Subcutaneous abdominal adipose tissue (tissue), 5 donors: ENCODE measurements at regions not wholly inside any gene's neighbourhood (a gene's known extent, or its start where the extent isn't known, plus 50 kb on each side); places are given as distances from the start of the nearest gene placed in this dataset.

Experiments
- H3K27ac ChIP-seq: one replicate; pipeline ENCODE4 v1.7.0; 2013; ENCODE audit warnings: low read depth, mild to moderate bottlenecking, inconsistent platforms, low read length, moderate library complexity
- H3K27me3 ChIP-seq, 5 donors: one replicate each; pipeline ENCODE4 v1.7.0; 2013; ENCODE audit warnings: low read length in 5 of 5, inconsistent platforms in 1 of 5; ENCODE audit not compliant: control insufficient read depth in 5 of 5, insufficient read depth in 4 of 5
- H3K36me3 ChIP-seq, 5 donors: one replicate each; pipeline ENCODE4 v1.7.0; 2013; ENCODE audit warnings: low read length in 5 of 5; ENCODE audit not compliant: control insufficient read depth in 5 of 5, insufficient read depth in 5 of 5
- H3K4me1 ChIP-seq, 5 donors: one replicate each; pipeline ENCODE4 v1.7.0; 2013; ENCODE audit warnings: low read length in 5 of 5, mild to moderate bottlenecking in 3 of 5, moderate library complexity in 1 of 5; ENCODE audit not compliant: control insufficient read depth in 5 of 5, insufficient read depth in 5 of 5
- H3K4me3 ChIP-seq, 5 donors: one replicate each; pipeline ENCODE4 v1.7.0; 2013; ENCODE audit warnings: low read length in 5 of 5, low read depth in 1 of 5
- H3K9ac ChIP-seq, 5 donors: one replicate each; pipeline ENCODE4 v1.7.0; 2013; ENCODE audit warnings: low read length in 5 of 5, mild to moderate bottlenecking in 4 of 5, moderate library complexity in 3 of 5
- H3K9me3 ChIP-seq, 5 donors: one replicate each; pipeline ENCODE4 v1.7.0; 2013; ENCODE audit warnings: low read length in 5 of 5; ENCODE audit not compliant: control insufficient read depth in 5 of 5
- donor health status: healthy.
- donor health status: healthy.
- donor health status: healthy.
- donor health status: healthy.
- donor health status: healthy.

DNA sequence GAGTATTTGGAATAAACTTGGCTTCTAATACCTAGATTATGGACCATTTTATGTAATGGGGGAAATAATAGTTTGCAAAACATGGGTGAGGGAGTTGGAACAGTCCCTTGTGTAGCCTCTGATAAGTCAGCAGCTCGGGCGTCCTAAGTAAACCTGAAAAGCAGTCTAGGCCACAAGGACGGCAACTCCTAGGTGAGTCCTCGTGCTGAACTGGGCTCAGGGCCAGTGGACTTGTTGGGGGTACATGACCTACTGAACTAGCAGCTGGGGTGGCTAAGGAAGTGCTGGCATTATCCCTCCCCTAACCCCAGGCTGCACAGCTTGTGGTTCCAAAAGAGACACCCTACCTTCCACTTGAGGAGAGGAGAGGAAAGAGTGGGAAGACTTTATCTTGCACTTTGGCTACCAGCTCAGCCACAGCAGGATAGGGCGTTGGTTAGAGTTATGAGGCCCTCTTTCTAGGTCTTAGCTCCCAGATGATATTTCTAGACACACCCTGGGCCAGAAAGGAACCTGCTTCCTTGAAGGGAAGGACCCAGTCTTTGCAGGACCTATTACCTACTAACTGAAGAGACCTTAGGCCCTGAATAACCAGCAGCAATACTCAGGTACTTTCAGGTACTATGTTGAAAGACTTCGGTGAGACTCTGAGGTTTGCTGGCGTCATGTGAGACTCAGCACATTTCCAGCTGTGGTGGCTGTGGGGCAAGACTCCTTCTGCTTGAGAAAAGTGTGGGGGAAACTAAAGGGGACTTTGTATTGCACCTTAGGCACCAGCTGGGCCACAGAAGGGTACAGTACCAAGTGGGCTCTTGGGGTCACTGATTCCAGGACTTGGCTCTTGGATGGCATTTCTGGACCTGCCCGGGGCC lies 71.0 kb downstream of the AQP4 start:
- Histone ChIP-seq H3K36me3 (no peaks in the 10 kb centered on the region), H3K27me3 (no peaks in the 10 kb centered on the region)

GRCh38 chr18:26792661-26793060 lies 72.8 kb downstream of the AQP4 start:
- Histone ChIP-seq H3K9ac (no peak overlapping the region), H3K4me3 (no peak overlapping the region), H3K9me3 (no peaks in the 10 kb centered on the region), H3K4me1 (no peaks in the 10 kb centered on the region), H3K27me3 (no peaks in the 10 kb centered on the region), H3K27ac (no peak overlapping the region), H3K36me3 (no peaks in the 10 kb centered on the region)

More for the DNA sequence above, 71.0 kb downstream of the AQP4 start:
- Histone ChIP-seq H3K4me3 (no peak overlapping the region), H3K9me3 (peaks cover 0 to 2% (median 0%) of the 10 kb centered on the region in 5 donors), H3K4me1 (no peaks in the 10 kb centered on the region), H3K9ac (no peak overlapping the region), H3K27ac (no peak overlapping the region)

GRCh38 chr18:26791676-26792075 lies 73.8 kb downstream of the AQP4 start:
- Histone ChIP-seq H3K4me3 (no peak overlapping the region), H3K27ac (no peak overlapping the region), H3K27me3 (no peaks in the 10 kb centered on the region), H3K9ac (no peak overlapping the region), H3K9me3 (no peaks in the 10 kb centered on the region), H3K4me1 (no peaks in the 10 kb centered on the region), H3K36me3 (no peaks in the 10 kb centered on the region)

DNA sequence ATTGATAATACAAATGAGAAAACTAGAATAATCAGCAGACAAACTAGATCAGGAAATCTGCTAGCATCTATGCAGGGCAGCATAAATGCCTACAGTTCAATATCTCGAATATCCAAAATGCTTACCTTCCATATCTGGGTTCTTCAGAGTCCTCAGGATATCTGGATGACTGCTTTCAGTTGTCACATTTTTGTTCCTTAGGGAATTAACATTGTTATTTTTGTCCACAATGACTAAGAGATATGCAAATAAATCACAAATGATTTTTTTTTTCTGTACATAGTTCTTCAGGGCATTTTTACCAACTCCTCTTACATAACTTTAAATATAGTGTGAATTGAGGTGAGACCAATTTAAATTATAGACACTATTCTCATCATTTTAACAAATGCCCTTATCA lies 80.9 kb downstream of the AQP4 start:
- H3K4me3 ChIP-seq = no peak overlapping the region
- no peaks in the 10 kb centered on the region for H3K9me3 ChIP-seq
- no peak overlapping the region for H3K27ac ChIP-seq
- H3K36me3 ChIP-seq = no peaks in the 10 kb centered on the region
- H3K27me3 ChIP-seq = no peaks in the 10 kb centered on the region
- H3K9ac ChIP-seq = no peak overlapping the region
- no peaks in the 10 kb centered on the region for H3K4me1 ChIP-seq

GRCh38 chr18:26783170-26783569 lies 82.3 kb downstream of the AQP4 start:
- no peaks in the 10 kb centered on the region for H3K36me3 ChIP-seq
- no peak overlapping the region for H3K9ac ChIP-seq
- no peaks in the 10 kb centered on the region for H3K27me3 ChIP-seq
- peaks cover 0 to 7% (median 0%) of the 10 kb centered on the region in 5 donors for H3K4me1 ChIP-seq
- no peak overlapping the region for H3K27ac ChIP-seq
- no peaks in the 10 kb centered on the region for H3K9me3 ChIP-seq
- no peak overlapping the region for H3K4me3 ChIP-seq

GRCh38 chr18:26780520-26781325 lies 84.8 kb downstream of the AQP4 start:
- Histone ChIP-seq H3K36me3 (no peaks in the 10 kb centered on the region), H3K9me3 (no peaks in the 10 kb centered on the region), H3K4me1 (peaks cover 0 to 24% (median 14%) of the 10 kb centered on the region in 5 donors), H3K9ac (no peak overlapping the region), H3K27ac (no peak overlapping the region), H3K27me3 (no peaks in the 10 kb centered on the region), H3K4me3 (no peak overlapping the region)

DNA sequence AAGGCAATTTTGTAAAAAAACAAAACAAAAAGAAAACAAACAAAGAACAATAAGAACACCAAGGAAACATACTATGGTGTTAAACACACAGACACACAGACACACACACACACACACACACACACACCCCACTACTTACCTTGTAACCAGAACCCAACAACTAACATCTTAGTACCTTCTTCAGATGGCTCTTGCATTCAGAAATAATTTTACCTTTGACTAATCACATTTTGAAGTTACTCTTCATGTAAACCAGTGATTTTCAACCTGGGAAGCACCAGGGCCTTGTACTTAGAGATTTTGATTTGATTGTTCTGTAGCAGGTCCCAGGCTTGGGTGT lies 87.5 kb downstream of the AQP4 start:
- H3K27ac ChIP-seq = no peak overlapping the region
- no peaks in the 10 kb centered on the region for H3K36me3 ChIP-seq
- H3K9me3 ChIP-seq = no peaks in the 10 kb centered on the region
- H3K9ac ChIP-seq = no peak overlapping the region
- H3K4me1 ChIP-seq = peaks cover 0 to 24% (median 14%) of the 10 kb centered on the region in 5 donors
- H3K4me3 ChIP-seq = no peak overlapping the region
- no peaks in the 10 kb centered on the region for H3K27me3 ChIP-seq

DNA sequence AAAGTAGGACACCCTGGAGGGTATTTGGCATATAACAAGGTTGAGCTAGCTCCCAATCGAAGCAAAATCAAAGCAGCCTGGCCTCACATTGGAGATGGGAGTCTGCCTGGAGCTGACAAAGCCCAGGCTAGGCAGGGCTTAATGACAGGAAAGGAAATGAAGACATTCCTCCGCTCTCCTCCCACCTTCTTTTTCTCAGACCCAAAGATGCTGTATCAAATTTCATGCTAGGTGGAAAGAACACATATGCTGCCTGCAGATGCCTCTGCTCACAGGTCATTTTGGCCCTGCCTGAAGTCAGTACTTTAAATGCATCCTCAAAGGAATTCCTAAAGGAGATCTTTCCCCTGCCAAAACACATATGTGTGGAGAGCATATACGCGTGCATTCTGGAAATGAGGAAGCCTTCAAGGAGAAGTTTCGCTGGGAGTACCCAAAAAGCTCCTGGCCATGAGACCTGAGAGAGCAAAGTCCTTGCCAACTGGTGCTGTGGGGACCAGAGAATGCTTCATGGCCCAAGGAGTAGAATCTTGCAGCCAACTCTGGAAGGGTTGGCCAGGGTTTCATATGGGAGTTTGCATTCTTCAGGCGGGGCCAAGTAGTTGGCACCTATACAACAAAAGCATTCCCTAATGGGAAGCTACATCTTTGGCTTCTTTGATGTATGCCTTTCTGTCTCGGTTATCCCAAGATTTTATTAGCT lies 88.0 kb downstream of the AQP4 start:
- Histone ChIP-seq H3K4me3 (peak overlapping the region in 1 of 5 donors; percentile 18), H3K4me1 (peaks cover 0 to 24% (median 14%) of the 10 kb centered on the region in 5 donors), H3K27me3 (no peaks in the 10 kb centered on the region), H3K9ac (no peak overlapping the region), H3K36me3 (no peaks in the 10 kb centered on the region), H3K9me3 (no peaks in the 10 kb centered on the region), H3K27ac (no peak overlapping the region)

DNA sequence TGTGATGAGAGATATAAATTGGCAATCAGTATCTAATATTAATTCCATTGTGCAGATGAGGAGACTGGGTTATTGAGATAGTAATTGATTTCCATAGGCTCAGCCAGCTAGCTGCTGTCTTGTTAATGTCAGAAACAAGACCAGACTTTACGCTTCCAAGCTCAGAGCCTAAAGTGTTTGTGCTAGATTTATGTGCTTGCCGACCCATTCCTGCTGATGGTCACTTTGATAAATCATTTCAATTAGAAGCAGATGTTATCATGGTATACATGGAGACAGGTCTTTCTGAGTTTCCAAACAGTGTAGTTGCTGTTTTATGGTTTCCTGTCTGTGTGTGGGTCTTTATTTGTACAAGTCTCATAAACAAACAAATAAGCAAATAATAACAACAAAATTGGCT lies 92.8 kb downstream of the AQP4 start:
- H3K9ac ChIP-seq = no peak overlapping the region
- H3K4me3 ChIP-seq = no peak overlapping the region
- H3K27me3 ChIP-seq = no peaks in the 10 kb centered on the region
- peaks cover 0 to 13% (median 13%) of the 10 kb centered on the region in 5 donors for H3K4me1 ChIP-seq
- H3K36me3 ChIP-seq = no peaks in the 10 kb centered on the region
- H3K27ac ChIP-seq = no peak overlapping the region
- no peaks in the 10 kb centered on the region for H3K9me3 ChIP-seq

DNA sequence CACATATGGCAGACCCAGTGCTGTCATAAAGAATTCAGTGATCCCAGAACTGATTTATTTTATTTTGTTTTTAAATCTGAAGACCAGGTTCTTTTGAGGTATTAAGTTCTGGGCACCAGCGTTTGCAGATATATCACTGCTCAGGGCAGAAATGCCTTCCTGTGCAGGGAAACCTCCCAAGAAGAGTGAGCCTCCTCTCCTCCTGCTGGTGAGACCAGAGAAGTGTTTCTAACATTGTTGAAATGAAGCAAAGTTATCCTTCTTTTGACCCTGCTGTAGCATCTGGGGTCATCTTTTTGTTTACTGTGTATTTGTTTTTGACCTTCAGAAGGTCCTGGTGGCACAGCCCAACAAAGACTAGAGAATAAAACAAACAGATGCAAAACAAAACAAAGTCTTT lies 94.0 kb downstream of the AQP4 start:
- Histone ChIP-seq H3K4me1 (peaks cover 0 to 2% (median 1%) of the 10 kb centered on the region in 5 donors), H3K27me3 (no peaks in the 10 kb centered on the region), H3K36me3 (no peaks in the 10 kb centered on the region), H3K4me3 (no peak overlapping the region), H3K9ac (no peak overlapping the region), H3K27ac (no peak overlapping the region), H3K9me3 (peaks cover 0 to 5% (median 0%) of the 10 kb centered on the region in 5 donors)
